Naive thymus-derived CD8-positive, alpha-beta T cell (primary cell): ENCODE measurements at regions not wholly inside any gene's neighbourhood (a gene's known extent, or its start where the extent isn't known, plus 50 kb on each side); places are given as distances from the start of the nearest gene placed in this dataset.

Experiments used
- ATAC-seq, 2 donors: fragments of 150-1000 bp; cut with Tn5 transposase in 1 of 2; sonication (Bioruptor Pico), chemical (Tn5 transposase) in 1 of 2; 1 replicate in 1 of 2; 2 replicates in 1 of 2; pipeline ENCODE4 v1.10.0; 2021; ENCODE audit warnings: mild to moderate bottlenecking in 2 of 2, moderate library complexity in 2 of 2
- POLR2A ChIA-PET: fragments of 350-600 bp; sonication (Branson Sonifier 250); formaldehyde crosslinking; loops from one replicate; lab custom pipeline; 2021; ENCODE audit warnings: antibody characterized with exemption; lab: Charles Lee
- DNase-seq, 10 donors: peaks; one replicate each; pipeline versions ENCODE4 v3.0.0 to v3.0.0-alpha.2; 2020 to 2022
- H3K27ac Mint-ChIP-seq, 10 donors: one replicate each; pipeline ENCODE4 v1.8.0; 2020 to 2022; ENCODE audit warnings: mild to moderate bottlenecking in 10 of 10, mixed read lengths in 10 of 10, moderate library complexity in 4 of 10, inconsistent platforms in 1 of 10
- H3K27me3 Mint-ChIP-seq, 5 donors: one replicate each; pipeline ENCODE4 v1.8.0; 2021 to 2022; ENCODE audit warnings: mixed read lengths in 5 of 5
- H3K36me3 Mint-ChIP-seq, 3 donors: one replicate each; pipeline ENCODE4 v1.8.0; 2020 to 2022; ENCODE audit warnings: mixed read lengths in 3 of 3, mild to moderate bottlenecking in 2 of 3, inconsistent platforms in 1 of 3
- H3K4me1 Mint-ChIP-seq, 4 donors: one replicate each; pipeline ENCODE4 v1.8.0; 2021 to 2022; ENCODE audit warnings: mixed read lengths in 4 of 4
- H3K4me3 Mint-ChIP-seq, 10 donors: one replicate each; pipeline ENCODE4 v1.8.0; 2020 to 2022; ENCODE audit warnings: mild to moderate bottlenecking in 10 of 10, mixed read lengths in 10 of 10, moderate library complexity in 6 of 10, inconsistent platforms in 1 of 10
- H3K9me3 Mint-ChIP-seq, 9 donors: one replicate each; pipeline ENCODE4 v1.8.0; 2020 to 2022; ENCODE audit warnings: mixed read lengths in 9 of 9, mild to moderate bottlenecking in 3 of 9, inconsistent platforms in 1 of 9, moderate library complexity in 1 of 9

DNA sequence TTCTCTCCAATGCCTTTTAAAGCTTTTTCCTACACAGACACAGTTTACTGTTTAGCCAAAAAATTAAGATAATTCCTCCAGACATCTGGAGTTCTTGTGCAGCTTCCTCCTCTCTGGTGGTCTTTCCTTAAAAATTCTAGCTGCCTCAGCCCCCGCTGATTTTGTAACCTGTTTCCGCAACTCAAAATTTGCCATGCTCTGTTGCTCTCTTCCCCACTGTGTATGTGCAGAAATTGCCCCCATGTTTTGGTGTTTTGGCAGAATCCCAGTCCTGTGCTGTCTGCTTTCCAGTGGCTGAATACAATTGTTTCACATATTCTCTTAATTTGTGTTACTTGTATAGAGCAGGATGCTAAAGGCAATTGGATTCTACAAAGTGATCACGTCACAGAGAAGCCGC lies 151.7 kb upstream of the PRSS1 start:
- DNase-seq, result no peak
- Mint-ChIP-seq H3K36me3 (peaks cover 0 to 4% (median 0%) of the 10 kb centered on the region in 3 donors), H3K4me1 (peaks cover 0 to under 1% (median 0%) of the 10 kb centered on the region in 4 donors), H3K27me3 (no peaks in the 10 kb centered on the region), H3K4me3 (no peak overlapping the region), H3K9me3 (no peaks in the 10 kb centered on the region), H3K27ac (peak overlapping the region in 1 of 10 donors; percentile 7)
- POLR2A ChIA-PET, result no interaction called here
- no peak for ATAC-seq

DNA sequence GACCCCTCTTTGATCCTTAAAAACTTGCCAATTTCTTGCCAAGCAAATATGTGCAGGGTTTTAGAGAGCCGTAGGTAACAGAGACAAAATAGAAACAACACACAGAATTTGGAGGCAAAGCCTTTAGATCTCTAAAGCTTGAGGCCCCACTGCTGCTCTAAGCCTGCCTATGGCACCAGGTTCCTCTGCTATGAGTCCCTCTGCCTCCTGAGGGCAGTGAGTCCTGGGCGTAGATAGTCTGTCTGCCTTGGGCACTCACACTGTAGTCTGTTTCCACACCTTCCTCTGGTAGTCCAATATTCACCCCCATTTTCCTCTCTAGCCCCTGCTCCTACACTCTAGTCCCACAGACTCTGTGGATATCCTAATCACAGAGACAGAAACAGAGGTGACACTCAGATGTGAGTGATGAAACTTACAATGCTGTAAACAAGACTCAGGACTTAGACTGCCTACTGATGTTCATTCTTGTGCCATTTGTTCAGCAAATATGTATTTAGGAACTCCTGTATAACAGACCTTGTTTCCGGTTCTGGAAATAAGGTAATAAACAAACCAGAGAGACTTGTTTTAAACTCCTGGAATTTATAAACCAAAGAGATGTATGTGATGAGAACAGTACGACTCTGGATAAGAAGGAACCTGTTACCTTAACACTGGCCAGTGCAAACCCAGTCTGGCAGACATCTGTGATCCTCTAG lies 153.3 kb upstream of the PRSS1 start:
- Mint-ChIP-seq H3K27ac (no peak overlapping the region), H3K9me3 (no peaks in the 10 kb centered on the region), H3K4me3 (no peak overlapping the region), H3K36me3 (peaks cover 0 to 4% (median 0%) of the 10 kb centered on the region in 3 donors), H3K27me3 (no peaks in the 10 kb centered on the region), H3K4me1 (peaks cover 0 to 3% (median 0%) of the 10 kb centered on the region in 4 donors)
- POLR2A ChIA-PET, result no interaction called here
- ATAC-seq (no peak), DNase-seq (no peak)

DNA sequence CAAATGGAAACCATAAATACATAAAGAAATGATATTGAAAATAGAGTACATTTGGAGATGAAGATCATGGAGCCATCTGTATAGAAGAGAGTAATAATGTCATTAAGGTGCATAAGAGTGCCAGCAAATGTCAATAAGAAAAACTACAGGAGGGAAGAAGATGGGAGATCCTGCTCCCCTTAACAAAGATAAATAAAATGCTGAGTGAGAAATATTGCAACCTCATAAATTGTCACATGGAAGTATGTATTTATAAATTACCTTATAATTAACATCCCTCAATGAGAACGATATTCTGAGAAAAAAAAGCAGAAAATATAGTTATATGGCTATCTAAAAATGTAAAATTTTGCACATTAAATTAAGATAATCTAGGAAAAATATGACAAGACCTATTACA lies 155.2 kb upstream of the PRSS1 start:
- H3K36me3 Mint-ChIP-seq, result peaks cover 0 to 2% (median 0%) of the 10 kb centered on the region in 3 donors
- ATAC-seq (no peak), DNase-seq (no peak)
- POLR2A ChIA-PET, result interaction anchor here (0.6 kb wide), 1 partner anchor 300 kb away, joined by 3 read pairs; no protein-coding TSS in a partner anchor
- H3K9me3 Mint-ChIP-seq, result no peaks in the 10 kb centered on the region
- no peak overlapping the region for H3K27ac Mint-ChIP-seq
- peaks cover 0 to 3% (median 0%) of the 10 kb centered on the region in 4 donors for H3K4me1 Mint-ChIP-seq
- H3K27me3 Mint-ChIP-seq, result no peaks in the 10 kb centered on the region
- H3K4me3 Mint-ChIP-seq, result no peak overlapping the region

DNA sequence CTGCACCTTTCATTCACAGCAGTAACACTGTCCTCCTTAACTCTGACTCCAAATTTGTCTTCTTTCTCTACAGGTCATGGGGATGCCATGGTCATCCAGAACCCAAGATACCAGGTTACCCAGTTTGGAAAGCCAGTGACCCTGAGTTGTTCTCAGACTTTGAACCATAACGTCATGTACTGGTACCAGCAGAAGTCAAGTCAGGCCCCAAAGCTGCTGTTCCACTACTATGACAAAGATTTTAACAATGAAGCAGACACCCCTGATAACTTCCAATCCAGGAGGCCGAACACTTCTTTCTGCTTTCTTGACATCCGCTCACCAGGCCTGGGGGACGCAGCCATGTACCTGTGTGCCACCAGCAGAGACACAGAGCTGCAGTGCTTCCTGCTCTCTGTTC lies 156.2 kb upstream of the PRSS1 start:
- peaks cover 0 to 2% (median 0%) of the 10 kb centered on the region in 3 donors for H3K36me3 Mint-ChIP-seq
- ATAC-seq, result no peak
- peak overlapping the region in 1 of 10 donors; percentile 29 for H3K4me3 Mint-ChIP-seq
- H3K4me1 Mint-ChIP-seq, result peaks cover 0 to 3% (median 0%) of the 10 kb centered on the region in 4 donors
- DNase-seq, result no peak
- no peaks in the 10 kb centered on the region for H3K9me3 Mint-ChIP-seq
- POLR2A ChIA-PET, result no interaction called here
- H3K27me3 Mint-ChIP-seq, result no peaks in the 10 kb centered on the region
- H3K27ac Mint-ChIP-seq, result peak overlapping the region in 2 of 10 donors; percentile 27 to 46

DNA sequence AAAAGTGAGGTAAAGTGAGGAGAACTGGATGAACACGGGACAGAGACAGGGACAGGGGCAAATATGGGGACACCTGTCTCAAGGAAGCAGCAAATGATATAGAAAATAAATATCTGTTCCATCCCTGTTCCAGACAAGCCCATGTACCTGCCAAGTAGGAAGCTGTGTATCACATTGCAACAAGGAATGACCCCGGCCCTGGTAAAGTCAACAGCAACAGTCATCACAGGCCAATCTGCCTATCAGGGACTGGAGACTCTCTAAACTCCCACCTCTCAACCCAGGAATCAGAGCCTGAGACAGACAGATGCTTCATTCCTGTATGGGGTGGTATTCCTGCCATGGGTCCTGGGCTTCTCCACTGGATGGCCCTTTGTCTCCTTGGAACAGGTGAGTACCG lies 156.6 kb upstream of the PRSS1 start:
- POLR2A ChIA-PET, result no interaction called here

DNA sequence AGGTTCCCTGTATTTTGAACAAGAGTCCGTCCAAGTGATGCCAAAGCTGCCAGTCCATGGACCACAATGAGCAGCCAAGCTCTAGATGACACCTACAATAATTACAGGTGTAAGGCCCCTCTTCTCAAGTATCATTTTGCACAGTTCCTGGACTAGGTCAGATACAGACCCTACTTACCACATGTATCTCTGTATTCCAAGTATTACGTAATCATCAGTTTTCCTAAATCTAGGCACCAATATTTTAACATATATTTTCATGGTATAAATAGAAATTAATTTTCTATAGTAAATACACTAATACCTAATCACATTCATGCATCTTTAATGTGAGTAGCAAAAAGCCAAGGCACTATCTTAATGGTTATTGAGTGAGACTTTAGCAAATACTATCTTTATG lies 157.0 kb upstream of the PRSS1 start:
- ATAC-seq (no peak), DNase-seq (no peak)
- no peaks in the 10 kb centered on the region for H3K9me3 Mint-ChIP-seq
- POLR2A ChIA-PET, result no interaction called here
- H3K27ac Mint-ChIP-seq, result peak overlapping the region in 3 of 10 donors; percentile 31 to 52 (median 43)
- no peak overlapping the region for H3K4me3 Mint-ChIP-seq
- peaks cover 0 to 3% (median under 1%) of the 10 kb centered on the region in 4 donors for H3K4me1 Mint-ChIP-seq
- H3K27me3 Mint-ChIP-seq, result no peaks in the 10 kb centered on the region
- H3K36me3 Mint-ChIP-seq, result peaks cover 0 to 2% (median 0%) of the 10 kb centered on the region in 3 donors

More for the DNA sequence above, 156.6 kb upstream of the PRSS1 start:
- Mint-ChIP-seq H3K4me1 (peaks cover 0 to 3% (median 0%) of the 10 kb centered on the region in 4 donors), H3K27me3 (no peaks in the 10 kb centered on the region), H3K9me3 (no peaks in the 10 kb centered on the region), H3K4me3 (no peak overlapping the region), H3K36me3 (peaks cover 0 to 2% (median 0%) of the 10 kb centered on the region in 3 donors), H3K27ac (peak overlapping the region in 2 of 10 donors; percentile 46 to 52)
- DNase-seq (no peak), ATAC-seq (no peak)

DNA sequence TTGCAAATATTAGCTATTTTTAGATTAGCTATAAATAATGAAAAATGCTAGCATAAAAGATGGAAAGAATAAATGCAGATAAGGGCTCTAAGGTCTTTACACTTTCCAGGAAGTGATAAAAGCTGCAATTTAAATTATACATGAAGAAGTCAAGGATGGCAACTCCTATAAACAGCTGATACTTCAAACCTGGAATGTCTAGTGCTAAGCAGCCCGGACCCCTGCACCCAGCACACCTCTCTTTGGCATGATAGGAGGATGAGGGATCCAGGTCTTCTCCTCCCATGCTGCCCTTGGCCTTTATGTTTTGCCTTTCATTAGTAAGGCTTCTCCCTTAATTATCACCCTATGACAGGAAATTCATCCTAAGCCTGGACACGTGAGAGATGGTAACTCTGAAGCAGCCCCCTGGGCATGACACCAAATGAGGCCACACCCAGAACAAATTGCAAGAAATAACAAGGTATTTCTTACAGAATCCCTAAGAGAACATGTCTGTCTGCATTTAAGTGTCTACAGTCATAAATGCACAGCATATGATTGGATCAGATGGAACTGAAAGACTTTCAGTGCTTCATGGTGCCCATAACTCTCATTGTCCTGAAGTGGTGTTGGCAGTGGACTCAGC lies 158.3 kb upstream of the PRSS1 start:
- Mint-ChIP-seq H3K9me3 (no peaks in the 10 kb centered on the region), H3K27me3 (no peaks in the 10 kb centered on the region), H3K27ac (no peak overlapping the region), H3K4me3 (no peak overlapping the region), H3K36me3 (no peaks in the 10 kb centered on the region), H3K4me1 (peaks cover 0 to 4% (median 2%) of the 10 kb centered on the region in 4 donors)
- POLR2A ChIA-PET, result no interaction called here
- ATAC-seq (no peak), DNase-seq (no peak)

DNA sequence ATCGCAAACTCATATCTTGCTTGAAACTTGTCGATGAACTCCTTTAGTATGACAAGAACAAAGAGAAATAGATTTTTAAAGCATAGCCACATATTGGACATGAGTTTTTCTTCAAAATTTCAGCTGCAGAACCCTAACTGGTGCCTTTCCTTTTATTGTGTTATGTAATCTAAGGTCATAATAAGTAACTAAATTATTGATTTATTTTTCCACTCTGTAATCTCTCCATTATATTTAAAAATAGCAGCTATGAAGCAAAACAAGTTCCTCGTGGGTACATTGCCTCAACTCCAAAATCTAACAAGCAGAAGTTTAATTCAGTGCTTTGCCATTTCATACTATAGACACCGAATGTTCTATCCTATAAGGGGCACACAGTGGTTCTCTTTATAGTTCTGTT lies 159.2 kb upstream of the PRSS1 start:
- Mint-ChIP-seq H3K4me1 (peaks cover 0 to 4% (median 2%) of the 10 kb centered on the region in 4 donors), H3K27ac (no peak overlapping the region), H3K36me3 (no peaks in the 10 kb centered on the region), H3K4me3 (no peak overlapping the region), H3K9me3 (no peaks in the 10 kb centered on the region), H3K27me3 (no peaks in the 10 kb centered on the region)
- DNase-seq (no peak), ATAC-seq (no peak)
- POLR2A ChIA-PET, result no interaction called here

DNA sequence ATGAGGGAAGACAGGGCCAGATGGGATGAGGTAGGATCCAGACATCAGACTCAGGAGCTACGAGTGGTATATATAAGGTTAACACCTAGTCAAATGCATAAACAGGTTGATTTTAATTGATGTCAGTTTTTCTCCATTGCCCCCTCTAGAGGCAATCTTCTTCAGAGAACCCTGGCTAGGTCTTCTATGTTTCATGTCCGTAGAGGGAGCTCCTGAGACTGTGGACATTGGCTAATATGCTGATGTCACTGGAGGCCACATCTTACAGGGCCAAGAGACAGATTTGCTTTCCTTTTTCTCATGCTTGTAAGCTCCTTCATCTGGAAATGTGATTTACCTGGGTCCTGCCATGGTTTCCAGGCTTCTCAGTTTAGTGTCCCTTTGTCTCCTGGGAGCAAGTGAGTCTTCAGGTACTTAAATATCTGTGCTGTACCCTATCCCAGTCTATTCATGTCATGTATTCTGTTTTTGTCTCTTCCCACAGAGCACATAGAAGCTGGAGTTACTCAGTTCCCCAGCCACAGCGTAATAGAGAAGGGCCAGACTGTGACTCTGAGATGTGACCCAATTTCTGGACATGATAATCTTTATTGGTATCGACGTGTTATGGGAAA lies 161.6 kb upstream of the PRSS1 start:
- Mint-ChIP-seq H3K27ac (peak overlapping the region in 7 of 10 donors; percentile 8 to 56 (median 41)), H3K36me3 (no peaks in the 10 kb centered on the region), H3K27me3 (no peaks in the 10 kb centered on the region), H3K9me3 (no peaks in the 10 kb centered on the region), H3K4me1 (peaks cover 0 to 4% (median 2%) of the 10 kb centered on the region in 4 donors), H3K4me3 (peak overlapping the region in 5 of 10 donors; percentile 10 to 41 (median 33))
- POLR2A ChIA-PET, result interaction anchor here (0.8 to 1.4 kb wide), 6 partner anchors 29 to 221 kb away, joined by 3 to 4 read pairs (median 4); no protein-coding TSS in a partner anchor
- peak; percentile 79 to 88 for ATAC-seq
- DNase-seq, result peak in 5 of 10 donors; percentile 4 to 43 (median 15)

DNA sequence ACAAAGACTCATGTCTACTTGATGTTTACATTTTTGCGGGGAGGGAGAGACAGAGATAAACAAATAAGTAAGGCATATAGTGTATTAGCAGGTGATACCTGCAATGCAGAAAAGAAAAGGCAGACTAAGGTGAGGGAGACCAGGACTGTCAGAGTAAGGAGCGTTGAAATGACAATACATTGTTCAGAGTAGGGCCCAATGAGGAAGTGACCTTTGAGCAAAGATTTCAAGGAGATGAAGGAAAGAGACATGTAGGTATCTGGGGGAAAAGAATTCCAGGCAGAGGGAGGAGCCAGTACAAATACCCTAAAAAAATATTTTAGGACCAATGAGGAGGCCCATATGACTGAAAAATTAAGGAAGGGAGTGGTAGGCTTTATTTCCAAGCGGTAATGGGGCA lies 162.7 kb upstream of the PRSS1 start:
- Mint-ChIP-seq H3K9me3 (no peaks in the 10 kb centered on the region), H3K4me3 (no peak overlapping the region), H3K27me3 (no peaks in the 10 kb centered on the region), H3K36me3 (no peaks in the 10 kb centered on the region), H3K4me1 (peaks cover 3 to 7% (median 4%) of the 10 kb centered on the region in 4 donors), H3K27ac (peak overlapping the region in 5 of 10 donors; percentile 2 to 75 (median 20))
- DNase-seq (no peak), ATAC-seq (no peak)
- POLR2A ChIA-PET, result interaction anchor here (1.2 kb wide), 1 partner anchor 28 kb away, joined by 3 read pairs; no protein-coding TSS in a partner anchor

DNA sequence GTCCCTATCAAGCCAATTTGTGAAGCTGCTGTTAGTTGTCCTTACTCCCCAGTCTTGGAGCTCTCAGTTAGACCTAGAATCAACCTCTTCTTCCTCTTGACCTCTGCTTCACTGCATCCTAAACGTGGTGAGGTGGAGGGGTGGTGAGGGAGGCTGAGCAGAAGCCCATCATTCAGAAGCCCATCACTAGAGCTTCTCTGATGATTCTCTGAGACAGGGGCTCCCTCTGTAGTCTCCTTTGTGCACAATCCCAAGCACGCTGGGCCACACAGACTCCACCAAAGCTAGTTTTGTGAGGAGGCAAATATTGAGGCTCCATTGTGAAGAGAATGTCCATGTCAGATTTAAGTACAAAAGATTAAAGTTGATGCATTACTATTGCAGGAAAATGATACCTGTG lies 163.8 kb upstream of the PRSS1 start:
- ATAC-seq, result no peak
- Mint-ChIP-seq H3K4me1 (peaks cover 3 to 19% (median 14%) of the 10 kb centered on the region in 4 donors), H3K27ac (no peak overlapping the region), H3K27me3 (no peaks in the 10 kb centered on the region), H3K4me3 (no peak overlapping the region), H3K36me3 (no peaks in the 10 kb centered on the region), H3K9me3 (no peaks in the 10 kb centered on the region)
- POLR2A ChIA-PET, result no interaction called here
- no peak for DNase-seq

DNA sequence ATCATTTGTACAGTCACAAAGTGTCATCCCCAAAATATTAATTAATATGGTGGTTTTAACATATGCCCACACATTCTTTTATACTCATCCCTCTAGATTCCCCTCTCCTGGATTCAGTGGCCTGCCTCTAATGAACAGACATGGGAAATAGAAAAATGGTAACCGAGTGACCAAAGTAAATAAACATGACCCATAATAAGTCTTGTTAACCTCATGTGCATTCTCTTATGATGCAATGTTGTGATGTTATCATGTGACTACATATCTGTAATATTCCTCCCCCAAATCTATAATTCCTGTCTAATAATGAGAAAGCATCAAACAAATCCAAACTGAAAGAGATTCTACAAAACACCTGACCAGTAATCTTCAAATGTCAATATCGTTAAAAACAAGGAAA lies 164.5 kb upstream of the PRSS1 start:
- POLR2A ChIA-PET, result no interaction called here
- DNase-seq (no peak), ATAC-seq (no peak)
- no peaks in the 10 kb centered on the region for H3K9me3 Mint-ChIP-seq
- H3K4me3 Mint-ChIP-seq, result no peak overlapping the region
- peaks cover 3 to 22% (median 20%) of the 10 kb centered on the region in 4 donors for H3K4me1 Mint-ChIP-seq
- H3K27me3 Mint-ChIP-seq, result no peaks in the 10 kb centered on the region
- peak overlapping the region in 1 of 10 donors; percentile 87 for H3K27ac Mint-ChIP-seq
- H3K36me3 Mint-ChIP-seq, result no peaks in the 10 kb centered on the region

DNA sequence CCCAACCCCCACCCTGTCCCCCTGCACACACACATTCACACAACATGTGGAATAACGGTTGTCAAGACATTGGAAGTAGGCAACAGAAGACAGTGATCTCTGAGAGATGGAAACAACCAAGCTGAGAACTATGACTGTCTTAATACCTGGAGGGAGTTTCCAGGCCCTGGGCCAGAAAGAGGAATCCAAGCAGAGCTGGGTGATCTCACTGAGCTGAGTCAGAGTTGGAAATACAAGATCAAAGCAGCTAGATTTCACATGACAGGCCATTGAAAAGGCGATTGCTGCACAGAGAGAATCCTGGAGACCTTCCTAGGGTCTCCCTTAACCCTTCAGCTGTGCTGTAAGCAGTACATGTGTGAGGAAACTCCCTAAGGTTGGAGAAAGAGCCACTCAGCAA lies 165.8 kb upstream of the PRSS1 start:
- Mint-ChIP-seq H3K9me3 (no peaks in the 10 kb centered on the region), H3K36me3 (no peaks in the 10 kb centered on the region), H3K27me3 (no peaks in the 10 kb centered on the region), H3K4me1 (peaks cover 3 to 24% (median 22%) of the 10 kb centered on the region in 4 donors), H3K27ac (no peak overlapping the region), H3K4me3 (no peak overlapping the region)
- no peak for DNase-seq
- ATAC-seq, result no peak
- POLR2A ChIA-PET, result no interaction called here
